ENCODE measurements at regions not wholly inside any gene's neighbourhood (a gene's known extent, or its start where the extent isn't known, plus 50 kb on each side); places are given as distances from the start of the nearest gene placed in this dataset.

DNA sequence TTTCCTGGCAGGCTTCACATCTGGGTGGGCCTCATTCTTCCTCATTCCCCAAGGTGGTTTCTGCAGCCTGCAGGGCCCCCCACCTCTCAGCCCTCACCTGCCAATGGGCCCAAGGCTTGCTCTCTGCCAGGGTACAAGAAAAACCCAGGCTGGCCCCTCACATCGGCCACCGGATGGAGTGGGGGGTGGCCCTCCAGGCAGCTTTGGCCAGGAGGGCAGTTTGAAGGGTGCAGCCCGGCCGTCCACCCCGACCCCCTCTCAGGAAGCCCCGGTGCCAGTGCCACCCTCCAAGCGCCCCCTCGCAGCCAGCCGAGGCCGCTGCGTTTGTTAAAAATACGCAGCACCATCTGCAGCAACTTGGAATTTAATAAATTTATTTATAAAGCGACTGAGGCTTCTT, 196.7 kb downstream of the CTTN start:
- TF ChIP-seq, protein P1, sequence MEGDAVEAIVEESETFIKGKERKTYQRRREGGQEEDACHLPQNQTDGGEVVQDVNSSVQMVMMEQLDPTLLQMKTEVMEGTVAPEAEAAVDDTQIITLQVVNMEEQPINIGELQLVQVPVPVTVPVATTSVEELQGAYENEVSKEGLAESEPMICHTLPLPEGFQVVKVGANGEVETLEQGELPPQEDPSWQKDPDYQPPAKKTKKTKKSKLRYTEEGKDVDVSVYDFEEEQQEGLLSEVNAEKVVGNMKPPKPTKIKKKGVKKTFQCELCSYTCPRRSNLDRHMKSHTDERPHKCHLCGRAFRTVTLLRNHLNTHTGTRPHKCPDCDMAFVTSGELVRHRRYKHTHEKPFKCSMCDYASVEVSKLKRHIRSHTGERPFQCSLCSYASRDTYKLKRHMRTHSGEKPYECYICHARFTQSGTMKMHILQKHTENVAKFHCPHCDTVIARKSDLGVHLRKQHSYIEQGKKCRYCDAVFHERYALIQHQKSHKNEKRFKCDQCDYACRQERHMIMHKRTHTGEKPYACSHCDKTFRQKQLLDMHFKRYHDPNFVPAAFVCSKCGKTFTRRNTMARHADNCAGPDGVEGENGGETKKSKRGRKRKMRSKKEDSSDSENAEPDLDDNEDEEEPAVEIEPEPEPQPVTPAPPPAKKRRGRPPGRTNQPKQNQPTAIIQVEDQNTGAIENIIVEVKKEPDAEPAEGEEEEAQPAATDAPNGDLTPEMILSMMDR (IDR thresholded peaks at IDR 0.05; ENCODE audit: insufficient read depth, low read depth, low read length), result no peak
- TF ChIP-seq EZH2 (IDR thresholded peaks at IDR 0.05; ENCODE audit: insufficient read depth, low read length), result no peak
